CD4-positive, alpha-beta T cell (primary cell): ENCODE measurements at regions not wholly inside any gene's neighbourhood (a gene's known extent, or its start where the extent isn't known, plus 50 kb on each side); places are given as distances from the start of the nearest gene placed in this dataset.
A peak's percentile ranks its signal among the peaks of the same experiment; 100 is the strongest.
"Not testable (repeated sequence)": the region's sequence is repeated elsewhere in the genome, so short reads cannot be mapped to it uniquely, and the experiment has no call there.

ENCODE experiments used
- ATAC-seq: fragments of 200-7000 bp; cut with Tn5 transposase; one replicate; pipeline ENCODE4 v1.10.0; 2022; ENCODE audit warnings: mild to moderate bottlenecking; ENCODE audit not compliant: poor library complexity
- CTCF ChIA-PET: fragments of 350-600 bp; sonication (Branson Sonifier 250); formaldehyde crosslinking; loops from one replicate; lab custom pipeline; 2021; ENCODE audit warnings: antibody characterized with exemption, inconsistent platforms; lab: Charles Lee
- POLR2A ChIA-PET: fragments of 350-600 bp; sonication (Branson Sonifier 250); formaldehyde crosslinking; loops from one replicate; lab custom pipeline; 2021; ENCODE audit warnings: antibody characterized with exemption, inconsistent platforms; lab: Charles Lee
- DNase-seq, 14 experiments: peaks; one replicate each; pipeline ENCODE4 v3.0.0-alpha.2; 2013 to 2020; ENCODE audit warnings: mixed read lengths in 2 of 14
- H3K27ac ChIP-seq, 2 donors: one replicate each; pipeline versions ENCODE4 v1.5.1 to v1.7.0; 2013; ENCODE audit warnings: low read length in 2 of 2, low read depth in 1 of 2, mild to moderate bottlenecking in 1 of 2
- H3K27me3 ChIP-seq, 2 experiments: 1 replicate in 1 of 2; 2 replicates in 1 of 2; pipeline versions ENCODE4 v1.6.1 to v1.7.0; 2013; ENCODE audit warnings: low read length in 2 of 2, control low read depth in 1 of 2, mild to moderate bottlenecking in 1 of 2, moderate library complexity in 1 of 2; ENCODE audit not compliant: insufficient read depth in 2 of 2, control insufficient read depth in 1 of 2
- H3K36me3 ChIP-seq: one replicate; pipeline ENCODE4 v1.6.1; 2013; ENCODE audit warnings: low read length, control low read depth; ENCODE audit not compliant: insufficient read depth
- H3K4me1 ChIP-seq: one replicate; pipeline ENCODE4 v1.6.1; 2013; ENCODE audit warnings: low read length, control low read depth; ENCODE audit not compliant: insufficient read depth
- H3K4me3 ChIP-seq: one replicate; pipeline ENCODE4 v1.5.1; 2013; ENCODE audit warnings: mild to moderate bottlenecking, low read length, moderate library complexity
- H3K9me3 ChIP-seq, 2 experiments: 1 replicate in 1 of 2; 2 replicates in 1 of 2; pipeline versions ENCODE4 v1.6.1 to v1.7.0; 2013; ENCODE audit warnings: low read length in 2 of 2, mild to moderate bottlenecking in 2 of 2, control low read depth in 1 of 2, moderate library complexity in 1 of 2; ENCODE audit not compliant: control insufficient read depth in 1 of 2, insufficient read depth in 1 of 2
- H3K27ac Mint-ChIP-seq: one replicate; pipeline ENCODE4 v1.8.0; 2020; ENCODE audit warnings: mixed read lengths
- H3K27me3 Mint-ChIP-seq: one replicate; pipeline ENCODE4 v1.8.0; 2021; ENCODE audit warnings: mixed read lengths
- H3K36me3 Mint-ChIP-seq: one replicate; pipeline ENCODE4 v1.8.0; 2021; ENCODE audit warnings: low read depth, mixed read lengths
- H3K4me1 Mint-ChIP-seq: one replicate; pipeline ENCODE4 v1.8.0; 2021; ENCODE audit warnings: low read depth, mixed read lengths
- H3K4me3 Mint-ChIP-seq: one replicate; pipeline ENCODE4 v1.8.0; 2020; ENCODE audit warnings: mild to moderate bottlenecking, mixed read lengths
- H3K9me3 Mint-ChIP-seq: one replicate; pipeline ENCODE4 v1.8.0; 2020; ENCODE audit warnings: mixed read lengths
- intact Hi-C, 2 experiments: fragments of 100-400 bp; cut with DNase I in 1 of 2; cut with micrococcal nuclease in 1 of 2; formaldehyde crosslinking; loops; one replicate each; pipeline versions ENCODE4 v1.15.1 to v1.9.0; 2023 to 2025; cut with DNase I, micrococcal nuclease
- TF ChIP-seq, protein P1 (sequence below): fragments of 200-600 bp; IDR thresholded peaks from one replicate; pipeline ENCODE4 v1.8.0; 2022; ENCODE audit warnings: antibody characterized with exemption, mild to moderate bottlenecking

DNA sequence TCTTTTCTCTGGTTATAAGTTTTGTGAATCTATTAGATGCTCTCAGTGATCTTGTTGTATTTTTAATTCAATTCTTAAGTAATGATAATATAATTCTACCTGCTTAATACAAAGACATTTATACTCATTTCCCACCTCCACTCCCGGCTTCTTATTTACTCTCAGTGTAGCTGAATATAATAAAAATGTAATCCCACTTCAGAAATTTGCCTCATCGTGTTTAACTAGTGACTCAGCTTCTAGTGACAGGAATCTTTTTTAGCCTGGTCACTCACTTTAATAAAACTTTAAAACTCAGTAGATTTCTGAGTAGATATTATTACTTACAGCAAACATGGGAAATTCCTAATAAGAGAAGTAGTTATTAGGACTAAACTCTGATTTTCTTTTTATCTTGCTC is 1506.2 kb upstream of the LRRTM3 start:
- Histone ChIP-seq H3K36me3 (no peaks in the 10 kb centered on the region), H3K27me3 (no peaks in the 10 kb centered on the region), H3K27ac (no peak overlapping the region), H3K9me3 (no peaks in the 10 kb centered on the region), H3K4me1 (no peaks in the 10 kb centered on the region), H3K4me3 (no peak overlapping the region)
- DNase-seq (no peak), ATAC-seq (no peak)
- ChIA-PET POLR2A (no interaction called here), CTCF (no interaction called here)
- no peaks in the 10 kb centered on the region for H3K4me1 Mint-ChIP-seq
- H3K27me3 Mint-ChIP-seq = no peaks in the 10 kb centered on the region
- no peak overlapping the region for H3K27ac Mint-ChIP-seq
- no peaks in the 10 kb centered on the region for H3K36me3 Mint-ChIP-seq
- TF ChIP-seq, protein P1, sequence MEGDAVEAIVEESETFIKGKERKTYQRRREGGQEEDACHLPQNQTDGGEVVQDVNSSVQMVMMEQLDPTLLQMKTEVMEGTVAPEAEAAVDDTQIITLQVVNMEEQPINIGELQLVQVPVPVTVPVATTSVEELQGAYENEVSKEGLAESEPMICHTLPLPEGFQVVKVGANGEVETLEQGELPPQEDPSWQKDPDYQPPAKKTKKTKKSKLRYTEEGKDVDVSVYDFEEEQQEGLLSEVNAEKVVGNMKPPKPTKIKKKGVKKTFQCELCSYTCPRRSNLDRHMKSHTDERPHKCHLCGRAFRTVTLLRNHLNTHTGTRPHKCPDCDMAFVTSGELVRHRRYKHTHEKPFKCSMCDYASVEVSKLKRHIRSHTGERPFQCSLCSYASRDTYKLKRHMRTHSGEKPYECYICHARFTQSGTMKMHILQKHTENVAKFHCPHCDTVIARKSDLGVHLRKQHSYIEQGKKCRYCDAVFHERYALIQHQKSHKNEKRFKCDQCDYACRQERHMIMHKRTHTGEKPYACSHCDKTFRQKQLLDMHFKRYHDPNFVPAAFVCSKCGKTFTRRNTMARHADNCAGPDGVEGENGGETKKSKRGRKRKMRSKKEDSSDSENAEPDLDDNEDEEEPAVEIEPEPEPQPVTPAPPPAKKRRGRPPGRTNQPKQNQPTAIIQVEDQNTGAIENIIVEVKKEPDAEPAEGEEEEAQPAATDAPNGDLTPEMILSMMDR = no peak
- intact Hi-C loops = no loop called here
- no peak overlapping the region for H3K4me3 Mint-ChIP-seq
- peaks cover 6% of the 10 kb centered on the region for H3K9me3 Mint-ChIP-seq

DNA sequence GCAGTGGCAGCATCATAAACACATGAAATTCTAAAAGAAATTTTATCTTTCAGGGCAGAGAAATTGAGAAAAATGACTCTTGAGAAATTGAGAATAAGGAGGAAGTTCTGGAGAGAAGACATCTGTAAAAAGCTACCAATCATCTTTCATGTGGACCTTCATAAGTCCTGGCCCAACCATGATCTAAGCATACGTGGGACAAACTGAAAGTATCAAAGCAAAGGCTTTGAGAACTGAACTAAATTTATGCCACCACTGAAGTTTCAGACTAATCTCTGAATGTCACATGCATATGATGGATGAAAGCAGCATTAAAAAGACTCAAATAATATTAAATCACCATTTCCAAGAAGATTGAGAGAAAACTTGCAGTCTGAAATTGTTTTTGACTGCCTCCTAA is 1502.8 kb upstream of the LRRTM3 start:
- TF ChIP-seq, protein P1 = no peak
- no peaks in the 10 kb centered on the region for H3K36me3 Mint-ChIP-seq
- H3K4me1 ChIP-seq = no peaks in the 10 kb centered on the region
- H3K9me3 ChIP-seq = no peaks in the 10 kb centered on the region
- no peak for DNase-seq
- intact Hi-C loops = no loop called here
- H3K4me3 ChIP-seq = no peak overlapping the region
- H3K27me3 ChIP-seq = no peaks in the 10 kb centered on the region
- ChIA-PET POLR2A (no interaction called here), CTCF (no interaction called here)
- no peaks in the 10 kb centered on the region for H3K36me3 ChIP-seq
- H3K27ac ChIP-seq = no peak overlapping the region
- no peak overlapping the region for H3K4me3 Mint-ChIP-seq
- no peak for ATAC-seq
- no peaks in the 10 kb centered on the region for H3K4me1 Mint-ChIP-seq
- no peaks in the 10 kb centered on the region for H3K27me3 Mint-ChIP-seq
- peaks cover 6% of the 10 kb centered on the region for H3K9me3 Mint-ChIP-seq
- H3K27ac Mint-ChIP-seq = no peak overlapping the region

DNA sequence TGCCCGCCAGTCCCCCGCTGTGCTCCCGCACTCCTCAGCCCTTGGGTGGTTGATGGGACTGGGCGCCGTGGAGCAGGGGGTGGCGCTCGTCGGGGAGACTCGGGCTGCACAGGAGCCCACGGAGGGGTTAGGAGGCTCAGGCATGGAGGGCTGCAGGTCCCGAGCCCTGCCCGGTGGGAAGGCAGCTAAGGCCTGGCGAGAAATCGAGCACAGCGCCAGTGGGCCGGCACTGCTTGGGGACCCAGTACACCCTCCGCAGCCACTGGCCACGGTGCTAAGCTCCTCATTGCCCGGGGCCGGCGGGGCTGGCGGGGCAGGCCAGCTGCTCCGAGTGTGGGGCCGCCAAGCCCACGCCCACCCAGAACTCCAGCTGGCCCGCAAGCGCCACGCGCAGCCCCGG is 1496.5 kb upstream of the LRRTM3 start:
- POLR2A ChIA-PET = not testable (repeated sequence)

DNA sequence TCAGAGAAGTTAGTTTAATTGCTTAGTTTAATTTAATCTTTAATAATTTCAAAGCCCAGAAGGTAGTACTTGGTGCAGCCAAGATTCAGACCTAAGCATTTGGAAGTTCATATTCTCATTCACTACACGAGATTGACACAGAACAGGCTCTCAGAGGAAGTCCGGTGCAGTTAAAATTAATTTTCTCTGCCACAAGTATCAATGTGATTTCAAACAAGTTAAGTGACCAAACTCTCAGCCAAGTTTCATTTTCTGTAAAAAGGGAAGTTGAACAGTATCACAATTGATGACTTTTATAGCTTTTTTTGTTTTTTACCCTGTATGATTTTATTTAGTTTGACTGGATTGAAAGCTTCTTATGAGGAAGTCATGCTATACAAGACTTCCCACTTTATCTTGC is 1494.9 kb upstream of the LRRTM3 start:
- ChIA-PET CTCF (no interaction called here), POLR2A (no interaction called here)
- TF ChIP-seq, protein P1 = no peak
- H3K27me3 Mint-ChIP-seq = no peaks in the 10 kb centered on the region
- intact Hi-C loops = no loop called here
- Histone ChIP-seq H3K27ac (no peak overlapping the region), H3K27me3 (no peaks in the 10 kb centered on the region), H3K9me3 (peaks cover 0 to 13% of the 10 kb centered on the region in 2 experiments), H3K4me3 (no peak overlapping the region), H3K36me3 (no peaks in the 10 kb centered on the region), H3K4me1 (no peaks in the 10 kb centered on the region)
- H3K36me3 Mint-ChIP-seq = no peaks in the 10 kb centered on the region
- H3K4me1 Mint-ChIP-seq = no peaks in the 10 kb centered on the region
- no peak overlapping the region for H3K4me3 Mint-ChIP-seq
- H3K9me3 Mint-ChIP-seq = peaks cover 4% of the 10 kb centered on the region
- ATAC-seq (no peak), DNase-seq (no peak)
- no peak overlapping the region for H3K27ac Mint-ChIP-seq

More for the DNA sequence above, 1496.5 kb upstream of the LRRTM3 start:
- H3K9me3 Mint-ChIP-seq, H3K4me1 Mint-ChIP-seq, H3K36me3 ChIP-seq, ATAC-seq, H3K4me3 ChIP-seq, H3K36me3 Mint-ChIP-seq, H3K27ac ChIP-seq, H3K27me3 Mint-ChIP-seq, CTCF ChIA-PET, H3K27ac Mint-ChIP-seq, intact Hi-C loops, H3K27me3 ChIP-seq, H3K4me3 Mint-ChIP-seq, H3K4me1 ChIP-seq: not testable (repeated sequence)
- H3K9me3 ChIP-seq = peaks cover 0 to 13% of the 10 kb centered on the region in 2 experiments
- DNase-seq = peak in 1 of 14 experiments; percentile 2
